GM18520 (cell line): ENCODE measurements at regions not wholly inside any gene's neighbourhood (a gene's known extent, or its start where the extent isn't known, plus 50 kb on each side); places are given as distances from the start of the nearest gene placed in this dataset.
"Not testable (repeated sequence)": the region's sequence is repeated elsewhere in the genome, so short reads cannot be mapped to it uniquely, and the experiment has no call there.

Experiments used
- ATAC-seq: cut with Tn5 transposase; IDR thresholded peaks from one replicate; pipeline ENCODE4 v1.9.1; 2021; ENCODE audit not compliant: unreplicated experiment

- no peak for ATAC-seq
Measured at GRCh38 chr10:2387672-2388071, 650.3 kb upstream of the ADARB2 start.

GRCh38 chr10:2387261-2387660 is 649.9 kb upstream of the ADARB2 start:
- no peak for ATAC-seq

GRCh38 chr10:2380218-2380617 is 642.9 kb upstream of the ADARB2 start:
- no peak for ATAC-seq

- ATAC-seq = no peak
Measured at GRCh38 chr10:2367083-2367482, 629.8 kb upstream of the ADARB2 start.

GRCh38 chr10:2366264-2366931 is 629.1 kb upstream of the ADARB2 start:
- no peak for ATAC-seq

- no peak for ATAC-seq
Measured at GRCh38 chr10:2362331-2362730, 625.0 kb upstream of the ADARB2 start.

- no peak for ATAC-seq
Measured at GRCh38 chr10:2358586-2358985, 621.3 kb upstream of the ADARB2 start.

- ATAC-seq = no peak
Measured at GRCh38 chr10:2356670-2357069, 619.3 kb upstream of the ADARB2 start.

GRCh38 chr10:2351566-2351965 is 614.2 kb upstream of the ADARB2 start:
- no peak for ATAC-seq

GRCh38 chr10:2342206-2342605 is 604.9 kb upstream of the ADARB2 start:
- ATAC-seq = no peak

GRCh38 chr10:2340831-2341647 is 603.7 kb upstream of the ADARB2 start:
- no peak for ATAC-seq

GRCh38 chr10:2335626-2336025 is 598.3 kb upstream of the ADARB2 start:
- no peak for ATAC-seq

- no peak for ATAC-seq
Measured at GRCh38 chr10:2334575-2334974, 597.2 kb upstream of the ADARB2 start.

GRCh38 chr10:2329082-2329481 is 591.8 kb upstream of the ADARB2 start:
- no peak for ATAC-seq

GRCh38 chr10:2326411-2326810 is 589.1 kb upstream of the ADARB2 start:
- no peak for ATAC-seq

- ATAC-seq = not testable (repeated sequence)
Measured at GRCh38 chr10:2315045-2315485, 577.7 kb upstream of the ADARB2 start.

- ATAC-seq = no peak
Measured at GRCh38 chr10:2306081-2306480, 568.8 kb upstream of the ADARB2 start.

- no peak for ATAC-seq
Measured at GRCh38 chr10:2303169-2303568, 565.8 kb upstream of the ADARB2 start.

- no peak for ATAC-seq
Measured at GRCh38 chr10:2301227-2301626, 563.9 kb upstream of the ADARB2 start.

GRCh38 chr10:2300231-2300630 is 562.9 kb upstream of the ADARB2 start:
- no peak for ATAC-seq

- no peak for ATAC-seq
Measured at GRCh38 chr10:2296179-2296891, 559.0 kb upstream of the ADARB2 start.

- ATAC-seq = no peak
Measured at GRCh38 chr10:2294739-2295138, 557.4 kb upstream of the ADARB2 start.
